ENCODE measurements at regions not wholly inside any gene's neighbourhood (a gene's known extent, or its start where the extent isn't known, plus 50 kb on each side); places are given as distances from the start of the nearest gene placed in this dataset.
"Not testable (repeated sequence)": the region's sequence is repeated elsewhere in the genome, so short reads cannot be mapped to it uniquely, and the experiment has no call there.

DNA sequence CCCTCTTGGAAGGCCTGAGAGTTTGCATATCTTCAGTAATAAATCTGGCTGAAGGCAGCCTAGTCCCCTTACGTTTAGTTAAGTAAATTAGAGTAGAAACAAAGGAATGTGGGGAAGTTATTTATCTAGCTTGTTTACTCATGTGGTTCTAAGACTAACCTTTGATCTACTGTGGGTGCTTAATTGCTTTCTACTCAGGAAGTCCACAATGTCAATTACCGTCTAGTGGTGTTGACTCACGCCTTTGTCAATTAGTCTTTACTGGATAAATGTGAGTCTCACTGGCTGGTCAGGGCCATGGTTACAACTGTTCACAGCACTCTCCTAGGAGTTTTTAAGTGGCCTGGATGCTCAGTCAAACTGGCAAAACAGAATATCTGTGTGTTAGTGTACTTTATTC is 2338.4 kb downstream of the TP53TG3F start:
- H3K9ac ChIP-seq = no peak overlapping the region
- H3K79me2 ChIP-seq (ENCODE audit: insufficient read depth, low read depth) = no peaks in the 10 kb centered on the region
- H3K36me3 ChIP-seq (ENCODE audit: insufficient read depth) = no peaks in the 10 kb centered on the region
- no peak overlapping the region for H3K4me2 ChIP-seq
- no peak overlapping the region for H2AFZ ChIP-seq (ENCODE audit: low read depth)
- H3K4me3 ChIP-seq (IDR thresholded peaks at IDR 0.05; ENCODE audit: insufficient read depth, low read depth, low read length) = no peak overlapping the region
- TF ChIP-seq, protein P1, sequence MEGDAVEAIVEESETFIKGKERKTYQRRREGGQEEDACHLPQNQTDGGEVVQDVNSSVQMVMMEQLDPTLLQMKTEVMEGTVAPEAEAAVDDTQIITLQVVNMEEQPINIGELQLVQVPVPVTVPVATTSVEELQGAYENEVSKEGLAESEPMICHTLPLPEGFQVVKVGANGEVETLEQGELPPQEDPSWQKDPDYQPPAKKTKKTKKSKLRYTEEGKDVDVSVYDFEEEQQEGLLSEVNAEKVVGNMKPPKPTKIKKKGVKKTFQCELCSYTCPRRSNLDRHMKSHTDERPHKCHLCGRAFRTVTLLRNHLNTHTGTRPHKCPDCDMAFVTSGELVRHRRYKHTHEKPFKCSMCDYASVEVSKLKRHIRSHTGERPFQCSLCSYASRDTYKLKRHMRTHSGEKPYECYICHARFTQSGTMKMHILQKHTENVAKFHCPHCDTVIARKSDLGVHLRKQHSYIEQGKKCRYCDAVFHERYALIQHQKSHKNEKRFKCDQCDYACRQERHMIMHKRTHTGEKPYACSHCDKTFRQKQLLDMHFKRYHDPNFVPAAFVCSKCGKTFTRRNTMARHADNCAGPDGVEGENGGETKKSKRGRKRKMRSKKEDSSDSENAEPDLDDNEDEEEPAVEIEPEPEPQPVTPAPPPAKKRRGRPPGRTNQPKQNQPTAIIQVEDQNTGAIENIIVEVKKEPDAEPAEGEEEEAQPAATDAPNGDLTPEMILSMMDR (conservative IDR thresholded peaks at IDR 0.05; ENCODE audit: low read depth, low read length) = no peak
- no peaks in the 10 kb centered on the region for H3K4me1 ChIP-seq (ENCODE audit: low read depth, poor library complexity, severe bottlenecking)
- H3K27me3 ChIP-seq (ENCODE audit: insufficient read depth, low read depth) = no peaks in the 10 kb centered on the region
- no peaks in the 10 kb centered on the region for H4K20me1 ChIP-seq (ENCODE audit: insufficient read depth)
- H3K27ac ChIP-seq = no peak overlapping the region

DNA sequence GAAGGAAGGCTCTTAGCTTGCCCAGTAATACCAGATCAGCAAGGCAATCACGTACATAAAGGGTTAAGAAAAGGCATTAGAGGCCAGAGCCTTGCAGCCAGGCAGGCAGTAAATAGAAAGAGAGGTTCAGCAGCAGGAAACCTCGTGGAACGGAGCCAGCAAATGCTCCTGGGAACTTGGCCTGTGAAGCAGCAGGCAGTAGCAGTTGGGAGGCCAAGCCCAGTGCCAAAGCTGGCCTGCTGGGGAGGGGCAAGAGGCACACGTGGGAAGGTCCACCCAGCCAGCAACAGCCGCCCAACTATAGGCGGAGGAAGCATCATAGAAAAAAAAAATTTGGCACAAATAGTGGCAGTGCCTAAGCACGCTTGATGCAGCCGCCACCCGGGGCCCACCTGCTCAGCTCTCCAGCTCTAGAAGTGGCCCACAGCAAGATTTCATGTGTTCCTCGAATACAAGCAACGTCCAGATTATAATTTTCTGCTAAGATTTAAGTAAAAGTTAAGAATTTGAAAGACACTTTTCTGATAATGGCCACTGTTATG is 2339.5 kb downstream of the TP53TG3F start:
- H3K79me2 ChIP-seq (ENCODE audit: insufficient read depth, low read depth) = no peaks in the 10 kb centered on the region
- no peaks in the 10 kb centered on the region for H3K4me1 ChIP-seq (ENCODE audit: low read depth, poor library complexity, severe bottlenecking)
- no peak overlapping the region for H2AFZ ChIP-seq (ENCODE audit: low read depth)
- no peaks in the 10 kb centered on the region for H3K27me3 ChIP-seq (ENCODE audit: insufficient read depth, low read depth)
- no peak overlapping the region for H3K4me2 ChIP-seq
- no peaks in the 10 kb centered on the region for H3K36me3 ChIP-seq (ENCODE audit: insufficient read depth)
- no peak overlapping the region for H3K9ac ChIP-seq
- no peak overlapping the region for H3K4me3 ChIP-seq (IDR thresholded peaks at IDR 0.05; ENCODE audit: insufficient read depth, low read depth, low read length)
- no peaks in the 10 kb centered on the region for H4K20me1 ChIP-seq (ENCODE audit: insufficient read depth)
- no peak overlapping the region for H3K27ac ChIP-seq
- TF ChIP-seq, protein P1 (conservative IDR thresholded peaks at IDR 0.05; ENCODE audit: low read depth, low read length) = no peak

DNA sequence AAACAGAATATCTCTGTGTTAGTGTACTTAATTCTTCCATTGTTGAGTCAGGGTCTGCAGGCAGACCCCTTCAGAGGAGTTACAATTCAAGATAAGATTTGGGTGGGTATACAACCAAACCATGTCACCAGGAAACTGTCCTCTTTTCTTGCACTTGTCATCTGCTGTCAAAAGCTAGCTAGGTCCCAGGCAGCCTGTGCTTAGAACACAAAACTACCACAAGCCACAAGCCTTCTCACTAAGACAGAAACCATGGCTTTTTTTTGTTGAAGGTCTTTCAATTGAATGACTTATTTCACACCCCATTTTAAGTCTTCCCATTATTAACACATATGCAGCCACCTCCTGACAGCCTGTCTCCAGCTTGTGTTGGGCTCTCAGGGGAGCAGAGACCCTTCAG is 2345.1 kb downstream of the TP53TG3F start:
- not testable (repeated sequence) for H4K20me1 ChIP-seq (ENCODE audit: insufficient read depth)

DNA sequence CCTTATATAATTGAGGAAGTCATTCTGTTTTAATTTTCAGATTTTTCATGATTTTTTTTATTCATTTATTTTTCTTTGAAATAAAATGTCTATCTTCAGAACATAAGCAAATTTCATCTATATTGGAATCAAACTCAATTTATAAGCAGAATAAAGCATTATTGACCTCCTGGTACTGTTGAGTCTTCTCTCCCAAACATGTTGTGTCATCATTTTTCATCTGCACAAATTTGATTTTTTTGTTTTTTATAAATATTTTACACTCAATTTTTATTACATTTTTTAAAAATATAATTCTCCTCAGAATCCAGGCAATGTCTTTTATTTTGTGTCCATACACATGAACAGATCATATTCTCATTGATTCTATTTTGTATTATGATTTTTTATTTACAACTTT is 2363.9 kb downstream of the TP53TG3F start:
- Histone ChIP-seq H3K4me2 (no peak overlapping the region), H3K27ac (no peak overlapping the region), H3K4me1 (ENCODE audit: low read depth, poor library complexity, severe bottlenecking) (no peaks in the 10 kb centered on the region), H4K20me1 (ENCODE audit: insufficient read depth) (no peaks in the 10 kb centered on the region), H3K9ac (no peak overlapping the region), H3K4me3 (IDR thresholded peaks at IDR 0.05; ENCODE audit: insufficient read depth, low read depth, low read length) (no peak overlapping the region), H3K27me3 (ENCODE audit: insufficient read depth, low read depth) (no peaks in the 10 kb centered on the region), H2AFZ (ENCODE audit: low read depth) (no peak overlapping the region), H3K79me2 (ENCODE audit: insufficient read depth, low read depth) (no peaks in the 10 kb centered on the region), H3K36me3 (ENCODE audit: insufficient read depth) (no peaks in the 10 kb centered on the region)
- TF ChIP-seq, protein P1 (conservative IDR thresholded peaks at IDR 0.05; ENCODE audit: low read depth, low read length) = no peak

More for the DNA sequence above, 2345.1 kb downstream of the TP53TG3F start:
- H3K4me1 ChIP-seq (ENCODE audit: low read depth, poor library complexity, severe bottlenecking); H3K79me2 ChIP-seq (ENCODE audit: insufficient read depth, low read depth); H3K27ac ChIP-seq; H3K9ac ChIP-seq; H3K4me2 ChIP-seq; H3K27me3 ChIP-seq (ENCODE audit: insufficient read depth, low read depth); H2AFZ ChIP-seq (ENCODE audit: low read depth); H3K4me3 ChIP-seq (IDR thresholded peaks at IDR 0.05; ENCODE audit: insufficient read depth, low read depth, low read length); H3K36me3 ChIP-seq (ENCODE audit: insufficient read depth): not testable (repeated sequence)

DNA sequence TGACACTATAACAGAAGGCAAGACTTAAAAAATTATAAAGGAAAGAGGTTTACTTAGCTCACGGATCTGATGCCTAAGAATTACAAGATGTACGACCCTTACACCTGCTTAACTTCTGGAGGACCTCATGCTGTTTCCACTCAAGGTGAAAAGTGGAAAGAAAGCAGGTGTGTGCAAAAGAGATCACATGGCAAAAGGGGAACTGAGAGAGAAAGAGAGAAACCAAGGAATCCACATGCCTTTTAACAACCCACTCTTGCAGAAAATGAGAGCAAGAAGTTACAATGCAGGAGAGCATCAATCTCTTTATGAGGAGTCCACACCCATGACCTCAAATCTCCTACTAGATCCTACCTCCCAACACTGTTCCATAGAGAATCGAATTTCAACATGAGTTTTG is 2382.2 kb downstream of the TP53TG3F start:
- Histone ChIP-seq H3K27ac (no peak overlapping the region), H3K79me2 (ENCODE audit: insufficient read depth, low read depth) (no peaks in the 10 kb centered on the region), H4K20me1 (ENCODE audit: insufficient read depth) (no peaks in the 10 kb centered on the region), H2AFZ (ENCODE audit: low read depth) (no peak overlapping the region), H3K36me3 (ENCODE audit: insufficient read depth) (no peaks in the 10 kb centered on the region), H3K4me1 (ENCODE audit: low read depth, poor library complexity, severe bottlenecking) (no peaks in the 10 kb centered on the region), H3K9ac (no peak overlapping the region), H3K4me3 (IDR thresholded peaks at IDR 0.05; ENCODE audit: insufficient read depth, low read depth, low read length) (no peak overlapping the region), H3K27me3 (ENCODE audit: insufficient read depth, low read depth) (no peaks in the 10 kb centered on the region), H3K4me2 (no peak overlapping the region)
- TF ChIP-seq, protein P1 (conservative IDR thresholded peaks at IDR 0.05; ENCODE audit: low read depth, low read length) = no peak

All from KMS-11 (cell line).